Iris pigment epithelial cell (primary cell): ENCODE measurements at regions not wholly inside any gene's neighbourhood (a gene's known extent, or its start where the extent isn't known, plus 50 kb on each side); places are given as distances from the start of the nearest gene placed in this dataset.
"Not testable (repeated sequence)": the region's sequence is repeated elsewhere in the genome, so short reads cannot be mapped to it uniquely, and the experiment has no call there.

Source experiments
- DNase-seq: peaks from one replicate; pipeline ENCODE4 v3.0.0-alpha.2; 2011; ENCODE audit warnings: low read depth

GRCh38 chrX:116289592-116289991, 119.0 kb downstream of the AGTR2 start:
- no peak for DNase-seq

GRCh38 chrX:116290359-116290758, 119.8 kb downstream of the AGTR2 start:
- DNase-seq: peak; percentile 15

GRCh38 chrX:116292183-116292582, 121.6 kb downstream of the AGTR2 start:
- no peak for DNase-seq

- no peak for DNase-seq
Observed at GRCh38 chrX:116298956-116299355, 128.4 kb downstream of the AGTR2 start.

- no peak for DNase-seq
Observed at GRCh38 chrX:116306218-116306617, 130.2 kb upstream of the SLC6A14 start.

GRCh38 chrX:116317409-116317808, 119.0 kb upstream of the SLC6A14 start:
- DNase-seq: peak; percentile 80

- DNase-seq: peak; percentile 3
Observed at GRCh38 chrX:116318672-116319071, 117.7 kb upstream of the SLC6A14 start.

- no peak for DNase-seq
Observed at GRCh38 chrX:116321711-116322110, 114.7 kb upstream of the SLC6A14 start.

GRCh38 chrX:116332026-116332425, 104.4 kb upstream of the SLC6A14 start:
- not testable (repeated sequence) for DNase-seq

GRCh38 chrX:116334797-116335196, 101.6 kb upstream of the SLC6A14 start:
- not testable (repeated sequence) for DNase-seq

- no peak for DNase-seq
Observed at GRCh38 chrX:116339407-116339806, 97.0 kb upstream of the SLC6A14 start.

GRCh38 chrX:116342903-116343302, 93.5 kb upstream of the SLC6A14 start:
- no peak for DNase-seq

GRCh38 chrX:116345958-116346357, 90.4 kb upstream of the SLC6A14 start:
- DNase-seq: no peak

GRCh38 chrX:116357329-116357728, 79.1 kb upstream of the SLC6A14 start:
- peak; percentile 4 for DNase-seq

GRCh38 chrX:116378961-116379360, 57.4 kb upstream of the SLC6A14 start:
- no peak for DNase-seq

GRCh38 chrX:116379854-116380253, 56.6 kb upstream of the SLC6A14 start:
- peak; percentile 83 for DNase-seq

GRCh38 chrX:116384406-116384954, 51.9 kb upstream of the SLC6A14 start:
- DNase-seq: peak; percentile 31
